ENCODE measurements at regions not wholly inside any gene's neighbourhood (a gene's known extent, or its start where the extent isn't known, plus 50 kb on each side); places are given as distances from the start of the nearest gene placed in this dataset.

DNA sequence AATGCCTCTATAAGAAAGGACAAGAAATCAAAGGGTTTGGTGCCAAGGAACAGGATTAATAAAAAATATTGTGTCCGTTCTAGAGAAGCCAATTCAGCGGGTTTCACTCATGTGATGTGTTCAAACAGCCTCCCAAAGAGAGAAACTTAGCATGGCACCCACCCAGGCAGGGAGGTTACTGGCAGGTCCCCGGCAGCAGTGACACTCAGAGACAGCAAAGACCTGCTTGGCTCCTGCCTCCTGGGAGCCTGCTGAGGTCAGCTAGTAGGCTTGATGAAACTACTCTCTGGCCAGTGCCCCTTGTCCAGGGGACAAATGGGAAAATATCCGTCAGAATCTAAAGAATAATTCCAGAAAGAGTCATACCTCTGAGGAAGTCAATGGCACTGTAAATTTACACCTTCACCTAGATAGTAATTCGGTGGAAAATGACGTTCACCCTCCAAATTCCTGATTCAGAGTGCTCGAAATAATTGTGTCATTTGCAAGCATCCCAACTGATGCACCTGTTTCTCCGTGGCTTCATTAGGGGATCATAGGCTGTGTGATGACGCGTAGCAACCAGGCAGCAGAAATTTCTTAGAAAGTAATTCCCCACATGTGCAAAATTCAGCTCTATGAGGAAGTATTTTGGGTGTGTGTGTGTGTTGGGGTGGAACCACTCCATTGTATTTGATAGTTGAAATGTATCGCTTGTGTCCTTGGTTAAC lies 481.5 kb upstream of the ZFHX3 start:
- H3K36me3 ChIP-seq = no peaks in the 10 kb centered on the region
- TF ChIP-seq POLR2A (IDR thresholded peaks at IDR 0.05) = no peak
- TF ChIP-seq, protein P1, sequence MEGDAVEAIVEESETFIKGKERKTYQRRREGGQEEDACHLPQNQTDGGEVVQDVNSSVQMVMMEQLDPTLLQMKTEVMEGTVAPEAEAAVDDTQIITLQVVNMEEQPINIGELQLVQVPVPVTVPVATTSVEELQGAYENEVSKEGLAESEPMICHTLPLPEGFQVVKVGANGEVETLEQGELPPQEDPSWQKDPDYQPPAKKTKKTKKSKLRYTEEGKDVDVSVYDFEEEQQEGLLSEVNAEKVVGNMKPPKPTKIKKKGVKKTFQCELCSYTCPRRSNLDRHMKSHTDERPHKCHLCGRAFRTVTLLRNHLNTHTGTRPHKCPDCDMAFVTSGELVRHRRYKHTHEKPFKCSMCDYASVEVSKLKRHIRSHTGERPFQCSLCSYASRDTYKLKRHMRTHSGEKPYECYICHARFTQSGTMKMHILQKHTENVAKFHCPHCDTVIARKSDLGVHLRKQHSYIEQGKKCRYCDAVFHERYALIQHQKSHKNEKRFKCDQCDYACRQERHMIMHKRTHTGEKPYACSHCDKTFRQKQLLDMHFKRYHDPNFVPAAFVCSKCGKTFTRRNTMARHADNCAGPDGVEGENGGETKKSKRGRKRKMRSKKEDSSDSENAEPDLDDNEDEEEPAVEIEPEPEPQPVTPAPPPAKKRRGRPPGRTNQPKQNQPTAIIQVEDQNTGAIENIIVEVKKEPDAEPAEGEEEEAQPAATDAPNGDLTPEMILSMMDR (IDR thresholded peaks at IDR 0.05) = no peak
- no peak overlapping the region for H3K27ac ChIP-seq
- H3K4me1 ChIP-seq = no peaks in the 10 kb centered on the region
- no peaks in the 10 kb centered on the region for H3K27me3 ChIP-seq
- DNase-seq = no peak
- H3K9me3 ChIP-seq = no peaks in the 10 kb centered on the region
- H3K4me3 ChIP-seq = no peak overlapping the region

DNA sequence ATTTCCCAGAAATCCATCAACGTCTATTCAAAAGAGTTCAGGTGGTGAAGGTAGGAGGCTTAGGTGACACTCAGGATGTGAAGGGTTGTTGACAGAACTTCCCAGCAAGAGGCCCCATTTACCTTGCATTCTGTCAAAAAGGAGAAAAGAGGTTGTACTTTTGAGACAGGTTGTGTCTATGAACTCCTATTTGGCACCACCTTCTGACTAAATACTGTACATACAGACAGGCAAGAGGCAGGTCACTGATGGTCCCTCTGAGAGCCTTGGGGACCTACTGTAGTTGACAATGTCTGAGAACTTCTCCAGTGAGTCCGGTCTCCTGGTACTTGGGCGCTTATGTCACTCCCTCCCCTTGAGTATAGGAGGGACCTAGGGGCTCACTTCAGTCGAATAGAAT lies 479.3 kb upstream of the ZFHX3 start:
- Histone ChIP-seq H3K27ac (no peak overlapping the region), H3K4me1 (no peaks in the 10 kb centered on the region), H3K4me3 (no peak overlapping the region), H3K27me3 (no peaks in the 10 kb centered on the region), H3K9me3 (no peaks in the 10 kb centered on the region), H3K36me3 (no peaks in the 10 kb centered on the region)
- no peak for DNase-seq
- TF ChIP-seq POLR2A (IDR thresholded peaks at IDR 0.05) = no peak
- TF ChIP-seq, protein P1 (IDR thresholded peaks at IDR 0.05) = peak in 1 of 6 experiments; percentile 6

DNA sequence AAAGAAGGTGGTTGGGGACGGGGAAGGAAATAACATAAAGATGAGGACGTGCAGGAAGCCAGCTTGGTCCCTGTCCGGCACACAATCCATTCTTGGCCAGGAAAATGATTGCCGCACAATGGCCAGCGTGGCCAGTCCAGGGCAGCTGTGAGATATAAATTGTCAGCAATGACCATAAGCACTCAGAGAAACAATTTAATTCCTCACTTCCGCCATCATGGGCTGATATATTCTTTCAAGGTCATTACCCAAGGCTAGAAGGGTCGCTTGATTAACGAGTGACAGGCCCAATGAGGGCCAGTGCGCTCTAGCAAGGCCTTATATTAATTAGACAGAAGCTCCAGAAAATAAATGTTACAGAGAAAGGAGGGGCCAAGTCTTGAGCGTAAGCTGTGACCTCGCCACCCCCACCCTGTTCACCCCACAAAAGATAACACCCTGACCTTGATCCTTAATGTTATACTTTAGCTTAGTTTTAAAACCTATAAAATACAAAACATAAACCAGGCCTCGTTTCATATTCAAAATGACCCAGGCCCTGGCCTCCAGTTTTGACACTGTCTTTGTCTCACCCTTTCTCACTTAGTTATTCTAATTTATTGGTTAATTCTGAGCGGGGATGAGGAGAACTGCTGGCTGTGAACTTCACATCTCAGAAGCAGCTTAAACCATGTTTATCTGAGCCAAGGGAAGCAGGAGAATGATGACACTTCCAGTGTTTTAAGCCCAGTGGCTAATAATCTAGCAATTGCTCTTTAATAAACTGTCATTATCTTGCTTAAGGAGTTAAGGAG lies 478.3 kb upstream of the ZFHX3 start:
- H3K4me3 ChIP-seq = no peak overlapping the region
- H3K4me1 ChIP-seq = no peaks in the 10 kb centered on the region
- DNase-seq = no peak
- no peaks in the 10 kb centered on the region for H3K27me3 ChIP-seq
- H3K9me3 ChIP-seq = no peaks in the 10 kb centered on the region
- no peak for TF ChIP-seq POLR2A (IDR thresholded peaks at IDR 0.05)
- TF ChIP-seq, protein P1 (IDR thresholded peaks at IDR 0.05) = no peak
- H3K36me3 ChIP-seq = no peaks in the 10 kb centered on the region
- H3K27ac ChIP-seq = no peak overlapping the region

DNA sequence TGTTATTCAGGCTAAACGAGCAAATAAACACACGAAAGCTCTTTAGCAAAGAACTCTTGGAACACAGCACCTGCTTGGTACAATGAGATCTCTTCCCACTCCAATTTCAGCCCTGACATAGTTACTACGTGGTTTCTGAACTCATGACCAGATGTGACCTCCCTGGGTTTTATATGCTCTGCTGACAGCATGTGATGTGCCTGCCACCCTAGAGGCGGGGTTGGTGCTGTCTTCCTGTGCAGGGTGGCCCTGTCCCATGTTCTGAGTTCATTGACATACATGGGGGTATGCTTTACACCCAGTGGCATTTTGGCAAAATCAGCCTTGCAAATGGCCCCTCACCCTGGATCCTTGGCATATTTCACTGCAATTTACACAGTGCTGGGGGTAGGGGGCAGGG lies 475.3 kb upstream of the ZFHX3 start:
- Histone ChIP-seq H3K27me3 (no peaks in the 10 kb centered on the region), H3K9me3 (no peaks in the 10 kb centered on the region), H3K4me3 (no peak overlapping the region), H3K4me1 (no peaks in the 10 kb centered on the region), H3K27ac (no peak overlapping the region), H3K36me3 (no peaks in the 10 kb centered on the region)
- DNase-seq = no peak
- TF ChIP-seq, protein P1 (IDR thresholded peaks at IDR 0.05) = no peak
- TF ChIP-seq POLR2A (IDR thresholded peaks at IDR 0.05) = no peak

DNA sequence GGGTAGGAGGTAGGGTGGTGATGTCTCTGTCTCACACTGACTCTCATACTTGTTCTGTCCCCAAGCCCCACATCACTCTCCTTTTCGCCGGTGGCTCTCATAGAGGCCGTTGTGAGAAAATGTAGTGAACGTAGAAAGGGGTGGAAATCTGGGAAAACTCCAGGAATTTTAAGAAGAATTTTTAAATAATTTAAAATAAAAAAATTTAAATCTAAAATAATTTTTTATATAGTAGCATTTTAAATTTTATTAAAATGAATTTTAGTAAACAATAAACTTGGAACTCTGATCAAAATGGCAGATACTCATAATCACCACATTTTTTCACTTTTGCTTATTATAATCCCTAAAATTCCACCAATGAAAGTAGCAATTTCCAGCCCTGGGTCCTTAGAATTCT lies 473.6 kb upstream of the ZFHX3 start:
- Histone ChIP-seq H3K27me3 (no peaks in the 10 kb centered on the region), H3K27ac (no peak overlapping the region), H3K36me3 (no peaks in the 10 kb centered on the region), H3K9me3 (no peaks in the 10 kb centered on the region), H3K4me3 (no peak overlapping the region), H3K4me1 (no peaks in the 10 kb centered on the region)
- no peak for TF ChIP-seq POLR2A (IDR thresholded peaks at IDR 0.05)
- TF ChIP-seq, protein P1 (IDR thresholded peaks at IDR 0.05) = no peak
- no peak for DNase-seq
